ENCODE measurements at regions not wholly inside any gene's neighbourhood (a gene's known extent, or its start where the extent isn't known, plus 50 kb on each side); places are given as distances from the start of the nearest gene placed in this dataset.

- no peak for TF ChIP-seq CTCF (IDR thresholded peaks at IDR 0.05 in 2 of 3, conservative IDR thresholded peaks at IDR 0.05 in 1 of 3; ENCODE audit: borderline replicate concordance in 1 of 3, insufficient read depth in 1 of 3, low read depth in 2 of 3, low read length in 2 of 3)
Observed at GRCh38 chr12:123075087-123075645, 75.7 kb downstream of the PITPNM2 start (continued).

GRCh38 chr12:123073962-123074801, 76.7 kb downstream of the PITPNM2 start:
- Histone ChIP-seq H3K4me2 (ENCODE audit: low read length) (no peak overlapping the region), H3K9me3 (ENCODE audit: control insufficient read depth in 1 of 2, insufficient read depth in 1 of 2, low read depth in 1 of 2, low read length in 2 of 2) (no peaks in the 10 kb centered on the region), H2AFZ (ENCODE audit: low read depth, low read length, poor library complexity, severe bottlenecking) (no peak overlapping the region), H3K9me2 (ENCODE audit: insufficient read depth) (no peaks in the 10 kb centered on the region), H3K9ac (ENCODE audit: low read length) (no peak overlapping the region), H4K20me1 (ENCODE audit: insufficient read depth) (no peaks in the 10 kb centered on the region), H3K36me3 (ENCODE audit: control insufficient read depth in 1 of 2, insufficient read depth in 2 of 2, low read length in 2 of 2) (no peaks in the 10 kb centered on the region), H3K4me1 (ENCODE audit: control insufficient read depth in 1 of 2, insufficient read depth in 2 of 2, low read length in 2 of 2) (peaks cover 17 to 44% of the 10 kb centered on the region in 2 experiments), H3K27me3 (ENCODE audit: insufficient read depth, low read length) (no peaks in the 10 kb centered on the region), H3K27ac (ENCODE audit: low read depth, low read length) (no peak overlapping the region), H3K4me3 (replicated peaks in 1 of 2; ENCODE audit: low read depth in 1 of 2, low read length in 2 of 2) (no peak overlapping the region), H3K79me2 (ENCODE audit: insufficient read depth, low read length) (no peaks in the 10 kb centered on the region; the same call in 1 of the 2 replicates)
- DNase-seq (ENCODE audit: low read depth, low spot score), result no peak
- intact Hi-C loops (cut with micrococcal nuclease), result no loop called here
- ATAC-seq, result no peak
- CTCF ChIA-PET, result no interaction called here
- POLR2A ChIA-PET, result no interaction called here
- no TSS peak for BruUV-seq (replicated peaks)
- TF ChIP-seq TCF7L2 (IDR thresholded peaks at IDR 0.05; ENCODE audit: borderline replicate concordance, extremely low read depth, insufficient read depth, insufficient read length), result no peak
- TF ChIP-seq MAX (IDR thresholded peaks at IDR 0.05), result no peak
- TF ChIP-seq REST (IDR thresholded peaks at IDR 0.05; ENCODE audit: low read depth), result no peak
- no peak for TF ChIP-seq RAD21 (IDR thresholded peaks at IDR 0.05; ENCODE audit: low read depth)
- TF ChIP-seq CBX3 (IDR thresholded peaks at IDR 0.05; ENCODE audit: low read depth), result no peak
- no peak for TF ChIP-seq EZH2 (IDR thresholded peaks at IDR 0.05)
- no peak for TF ChIP-seq POLR2AphosphoS5 (IDR thresholded peaks at IDR 0.05; ENCODE audit: low read depth, low read length)
- no peak for TF ChIP-seq ZFX (IDR thresholded peaks at IDR 0.05)
- no peak for TF ChIP-seq SIN3A (IDR thresholded peaks at IDR 0.05; ENCODE audit: low read depth)
- TF ChIP-seq EZH2phosphoT487 (IDR thresholded peaks at IDR 0.05; ENCODE audit: borderline replicate concordance), result no peak
- no peak for TF ChIP-seq FOSL1 (IDR thresholded peaks at IDR 0.05; ENCODE audit: low read depth)
- RAD21 ChIA-PET (ENCODE audit: low non-redundant PET in 1 of 2, low total read pairs in 2 of 2, uncharacterized antibody in 2 of 2, unreplicated experiment in 2 of 2), result no interaction called here

Data from HCT116 (cell line).